ENCODE measurements at regions not wholly inside any gene's neighbourhood (a gene's known extent, or its start where the extent isn't known, plus 50 kb on each side); places are given as distances from the start of the nearest gene placed in this dataset.
"Not testable (repeated sequence)": the region's sequence is repeated elsewhere in the genome, so short reads cannot be mapped to it uniquely, and the experiment has no call there.

- DNase-seq (ENCODE audit: extremely low spot score) = no peak
- ChIA-PET CTCF (no interaction called here), POLR2A (no interaction called here)
- TF ChIP-seq CTCF (IDR thresholded peaks at IDR 0.05; ENCODE audit: control extremely low read depth, extremely low read depth, low read depth, missing control alignments) = no peak
Measured at GRCh38 chr1:166395729-166396128, 228.9 kb upstream of the FAM78B start.

GRCh38 chr1:166409253-166410082, 242.7 kb upstream of the FAM78B start:
- CTCF ChIA-PET = interaction anchor here (1.1 kb wide), 1 partner anchor 87 kb away, joined by 3 read pairs; no protein-coding TSS in a partner anchor
- DNase-seq (ENCODE audit: extremely low spot score); POLR2A ChIA-PET: not testable (repeated sequence)

GRCh38 chr1:166410083-166410385, 243.2 kb upstream of the FAM78B start:
- TF ChIP-seq CTCF (IDR thresholded peaks at IDR 0.05; ENCODE audit: control extremely low read depth, extremely low read depth, low read depth, missing control alignments) = no peak
- CTCF ChIA-PET = interaction anchor here (1.1 kb wide), 1 partner anchor 87 kb away, joined by 3 read pairs; no protein-coding TSS in a partner anchor
- POLR2A ChIA-PET = no interaction called here
- DNase-seq (ENCODE audit: extremely low spot score) = no peak

GRCh38 chr1:166416831-166417230, 250.0 kb upstream of the FAM78B start:
- CTCF ChIA-PET = not testable (repeated sequence)

GRCh38 chr1:166418344-166418933, 251.6 kb upstream of the FAM78B start:
- TF ChIP-seq CTCF (IDR thresholded peaks at IDR 0.05; ENCODE audit: control extremely low read depth, extremely low read depth, low read depth, missing control alignments) = no peak
- CTCF ChIA-PET = interaction anchor here (1.0 to 1.1 kb wide), 4 partner anchors 14 to 61 kb away, joined by 3 to 4 read pairs (median 3); no protein-coding TSS in a partner anchor
- POLR2A ChIA-PET = no interaction called here
- no peak for DNase-seq (ENCODE audit: extremely low spot score)

More at GRCh38 chr1:166416831-166417230, 250.0 kb upstream of the FAM78B start:
- DNase-seq (ENCODE audit: extremely low spot score); POLR2A ChIA-PET: not testable (repeated sequence)

GRCh38 chr1:166422586-166422985, 255.8 kb upstream of the FAM78B start:
- CTCF ChIA-PET = interaction anchor here (1.1 kb wide), 1 partner anchor 9 kb away, joined by 3 read pairs; no protein-coding TSS in a partner anchor
- POLR2A ChIA-PET; DNase-seq (ENCODE audit: extremely low spot score): not testable (repeated sequence)

- TF ChIP-seq CTCF (IDR thresholded peaks at IDR 0.05; ENCODE audit: control extremely low read depth, extremely low read depth, low read depth, missing control alignments) = no peak
- CTCF ChIA-PET = interaction anchor here (0.7 to 9.4 kb wide), 10 partner anchors 10 to 505 kb away, joined by 3 to 91 read pairs (median 4); no protein-coding TSS in a partner anchor
- POLR2A ChIA-PET = no interaction called here
- no peak for DNase-seq (ENCODE audit: extremely low spot score)
Measured at GRCh38 chr1:166432655-166433054, 265.9 kb upstream of the FAM78B start.

Data from GM10248 (cell line).